HFF-Myc (cell line): ENCODE measurements at regions not wholly inside any gene's neighbourhood (a gene's known extent, or its start where the extent isn't known, plus 50 kb on each side); places are given as distances from the start of the nearest gene placed in this dataset.
A peak's percentile ranks its signal among the peaks of the same experiment; 100 is the strongest.

Experiments used
- DNase-seq: peaks from one replicate; pipeline ENCODE4 v3.0.0-alpha.2; 2011; ENCODE audit warnings: low read depth; ENCODE audit errors: extremely low read depth
- H3K4me3 ChIP-seq: replicated peaks from 2 replicates; pipeline ENCODE4 v1.5.1; 2011; ENCODE audit warnings: low read depth, mild to moderate bottlenecking, control low read depth, low read length
- CTCF ChIP-seq: IDR thresholded peaks from 2 replicates; pipeline ENCODE4 v1.5.1; 2012; ENCODE audit warnings: mild to moderate bottlenecking, low read depth, low read length, control low read depth; ENCODE audit errors: missing control alignments

GRCh38 chr16:85548375-85548774 lies 64.7 kb upstream of the GSE1 start:
- TF ChIP-seq CTCF: no peak
- no peak overlapping the region for H3K4me3 ChIP-seq
- no peak for DNase-seq

GRCh38 chr16:85549766-85550421 lies 63.2 kb upstream of the GSE1 start:
- no peak for TF ChIP-seq CTCF
- DNase-seq: no peak
- no peak overlapping the region for H3K4me3 ChIP-seq

GRCh38 chr16:85550422-85550864 lies 62.7 kb upstream of the GSE1 start:
- no peak overlapping the region for H3K4me3 ChIP-seq
- DNase-seq: no peak
- TF ChIP-seq CTCF: peak; percentile 25

GRCh38 chr16:85550953-85551924 lies 61.9 kb upstream of the GSE1 start:
- no peak overlapping the region for H3K4me3 ChIP-seq
- TF ChIP-seq CTCF: no peak
- no peak for DNase-seq

- H3K4me3 ChIP-seq: peak overlapping the region; percentile 66
- TF ChIP-seq CTCF: no peak
- DNase-seq: no peak
These were observed 60.1 kb upstream of the GSE1 start for GRCh38 chr16:85552980-85553435.

GRCh38 chr16:85553436-85554113 lies 59.5 kb upstream of the GSE1 start:
- TF ChIP-seq CTCF: peak; percentile 12
- no peak for DNase-seq
- H3K4me3 ChIP-seq: peak overlapping the region; percentile 66
